ENCODE measurements at regions not wholly inside any gene's neighbourhood (a gene's known extent, or its start where the extent isn't known, plus 50 kb on each side); places are given as distances from the start of the nearest gene placed in this dataset.

- Histone ChIP-seq H3K27ac (ENCODE audit: low read depth, low read length) (no peak overlapping the region), H3K9me2 (ENCODE audit: insufficient read depth) (no peaks in the 10 kb centered on the region), H3K9me3 (ENCODE audit: control insufficient read depth in 1 of 2, insufficient read depth in 1 of 2, low read depth in 1 of 2, low read length in 2 of 2) (no peaks in the 10 kb centered on the region), H3K9ac (ENCODE audit: low read length) (no peak overlapping the region), H3K27me3 (ENCODE audit: insufficient read depth, low read length) (no peaks in the 10 kb centered on the region), H3K4me1 (ENCODE audit: control insufficient read depth in 1 of 2, insufficient read depth in 2 of 2, low read length in 2 of 2) (no peaks in the 10 kb centered on the region), H2AFZ (ENCODE audit: low read depth, low read length, poor library complexity, severe bottlenecking) (no peak overlapping the region), H3K4me3 (replicated peaks in 1 of 2; ENCODE audit: low read depth in 1 of 2, low read length in 2 of 2) (no peak overlapping the region), H3K4me2 (ENCODE audit: low read length) (no peak overlapping the region), H3K79me2 (ENCODE audit: insufficient read depth, low read length) (no peaks in the 10 kb centered on the region), H3K36me3 (ENCODE audit: control insufficient read depth in 1 of 2, insufficient read depth in 2 of 2, low read length in 2 of 2) (no peaks in the 10 kb centered on the region), H4K20me1 (ENCODE audit: insufficient read depth) (no peaks in the 10 kb centered on the region)
- RAD21 ChIA-PET (ENCODE audit: low non-redundant PET in 1 of 2, low total read pairs in 2 of 2, uncharacterized antibody in 2 of 2, unreplicated experiment in 2 of 2), result no interaction called here
- TF ChIP-seq RAD21 (IDR thresholded peaks at IDR 0.05; ENCODE audit: low read depth) (no peak), CEBPB (IDR thresholded peaks at IDR 0.05; ENCODE audit: low read depth) (no peak), TCF7L2 (IDR thresholded peaks at IDR 0.05; ENCODE audit: borderline replicate concordance, extremely low read depth, insufficient read depth, insufficient read length) (no peak), ZNF274 (IDR thresholded peaks at IDR 0.05; ENCODE audit: low read depth, low read length) (no peak), JUND (IDR thresholded peaks at IDR 0.05) (no peak), SP1 (IDR thresholded peaks at IDR 0.05; ENCODE audit: low read depth) (no peak), EZH2phosphoT487 (IDR thresholded peaks at IDR 0.05; ENCODE audit: borderline replicate concordance) (no peak), EZH2 (IDR thresholded peaks at IDR 0.05) (no peak)
- TF ChIP-seq, protein P1, sequence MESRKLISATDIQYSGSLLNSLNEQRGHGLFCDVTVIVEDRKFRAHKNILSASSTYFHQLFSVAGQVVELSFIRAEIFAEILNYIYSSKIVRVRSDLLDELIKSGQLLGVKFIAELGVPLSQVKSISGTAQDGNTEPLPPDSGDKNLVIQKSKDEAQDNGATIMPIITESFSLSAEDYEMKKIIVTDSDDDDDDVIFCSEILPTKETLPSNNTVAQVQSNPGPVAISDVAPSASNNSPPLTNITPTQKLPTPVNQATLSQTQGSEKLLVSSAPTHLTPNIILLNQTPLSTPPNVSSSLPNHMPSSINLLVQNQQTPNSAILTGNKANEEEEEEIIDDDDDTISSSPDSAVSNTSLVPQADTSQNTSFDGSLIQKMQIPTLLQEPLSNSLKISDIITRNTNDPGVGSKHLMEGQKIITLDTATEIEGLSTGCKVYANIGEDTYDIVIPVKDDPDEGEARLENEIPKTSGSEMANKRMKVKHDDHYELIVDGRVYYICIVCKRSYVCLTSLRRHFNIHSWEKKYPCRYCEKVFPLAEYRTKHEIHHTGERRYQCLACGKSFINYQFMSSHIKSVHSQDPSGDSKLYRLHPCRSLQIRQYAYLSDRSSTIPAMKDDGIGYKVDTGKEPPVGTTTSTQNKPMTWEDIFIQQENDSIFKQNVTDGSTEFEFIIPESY (IDR thresholded peaks at IDR 0.05; ENCODE audit: extremely low read depth, insufficient replicate concordance, low read length), result no peak
- no TSS peak for BruUV-seq (replicated peaks)
- no peak for ATAC-seq
- no peak for DNase-seq (ENCODE audit: low read depth, low spot score)
- POLR2A ChIA-PET, result no interaction called here
- intact Hi-C loops (cut with micrococcal nuclease), result no loop called here
- CTCF ChIA-PET, result no interaction called here
Measured at GRCh38 chr5:2259494-2260107, 376.9 kb upstream of the IRX4 start.

Data from HCT116 (cell line).